BJ (cell line): ENCODE measurements at regions not wholly inside any gene's neighbourhood (a gene's known extent, or its start where the extent isn't known, plus 50 kb on each side); places are given as distances from the start of the nearest gene placed in this dataset.

Experiments
- CTCF ChIA-PET: fragments of 350-600 bp; formaldehyde crosslinking; extraction: SDS; loops from one replicate; lab custom pipeline; 2021; ENCODE audit warnings: antibody characterized with exemption, inconsistent platforms; lab: Yijun Ruan, JAX
- POLR2A ChIA-PET: fragments of 300-600 bp; sonication (Branson Sonifier 250); formaldehyde crosslinking; extraction: SDS; loops from one replicate; lab custom pipeline; 2021; ENCODE audit warnings: antibody characterized with exemption; lab: Charles Lee
- DNase-seq: peaks from one replicate; pipeline ENCODE4 v3.0.0-alpha.2; 2011; ENCODE audit warnings: low read depth
- H3K27me3 ChIP-seq: 2 replicates; pipeline ENCODE4 v1.6.0; 2011; ENCODE audit warnings: low read length; ENCODE audit not compliant: control insufficient read depth, insufficient read depth
- H3K36me3 ChIP-seq: 2 replicates; pipeline ENCODE4 v1.5.1; 2011; ENCODE audit warnings: low read length; ENCODE audit not compliant: control insufficient read depth, insufficient read depth
- H3K4me3 ChIP-seq: 2 replicates; pipeline ENCODE4 v1.5.1; 2011; ENCODE audit warnings: low read depth, mild to moderate bottlenecking, control low read depth, low read length
- TF ChIP-seq, protein P1 (sequence below): IDR thresholded peaks from 2 replicates; pipeline ENCODE4 v1.5.1; 2011; ENCODE audit warnings: low read depth, mild to moderate bottlenecking, control low read depth, inconsistent platforms, low read length, moderate library complexity; ENCODE audit not compliant: insufficient read depth

DNA sequence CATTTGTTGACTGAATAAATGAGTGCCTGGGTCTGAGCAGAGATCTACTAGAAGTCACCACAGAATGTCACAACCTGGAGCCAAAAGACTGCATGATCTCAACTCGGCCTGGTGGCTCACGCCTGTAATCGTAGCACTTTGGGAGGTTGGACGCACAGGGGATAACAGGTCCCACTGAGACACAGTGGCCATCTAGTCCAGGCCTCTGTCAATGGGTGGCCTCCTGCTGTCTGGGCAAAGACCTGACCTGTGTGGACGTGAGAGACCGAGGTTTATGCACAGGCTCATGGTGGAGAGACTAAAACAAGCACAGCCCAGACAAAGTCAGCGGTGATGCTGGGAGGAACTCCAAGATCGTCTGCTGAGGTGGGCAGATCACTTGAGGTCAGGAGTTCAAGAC is 103.0 kb upstream of the BACE2 start:
- TF ChIP-seq, protein P1, sequence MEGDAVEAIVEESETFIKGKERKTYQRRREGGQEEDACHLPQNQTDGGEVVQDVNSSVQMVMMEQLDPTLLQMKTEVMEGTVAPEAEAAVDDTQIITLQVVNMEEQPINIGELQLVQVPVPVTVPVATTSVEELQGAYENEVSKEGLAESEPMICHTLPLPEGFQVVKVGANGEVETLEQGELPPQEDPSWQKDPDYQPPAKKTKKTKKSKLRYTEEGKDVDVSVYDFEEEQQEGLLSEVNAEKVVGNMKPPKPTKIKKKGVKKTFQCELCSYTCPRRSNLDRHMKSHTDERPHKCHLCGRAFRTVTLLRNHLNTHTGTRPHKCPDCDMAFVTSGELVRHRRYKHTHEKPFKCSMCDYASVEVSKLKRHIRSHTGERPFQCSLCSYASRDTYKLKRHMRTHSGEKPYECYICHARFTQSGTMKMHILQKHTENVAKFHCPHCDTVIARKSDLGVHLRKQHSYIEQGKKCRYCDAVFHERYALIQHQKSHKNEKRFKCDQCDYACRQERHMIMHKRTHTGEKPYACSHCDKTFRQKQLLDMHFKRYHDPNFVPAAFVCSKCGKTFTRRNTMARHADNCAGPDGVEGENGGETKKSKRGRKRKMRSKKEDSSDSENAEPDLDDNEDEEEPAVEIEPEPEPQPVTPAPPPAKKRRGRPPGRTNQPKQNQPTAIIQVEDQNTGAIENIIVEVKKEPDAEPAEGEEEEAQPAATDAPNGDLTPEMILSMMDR = no peak
- no peak overlapping the region for H3K4me3 ChIP-seq
- CTCF ChIA-PET = interaction anchor here (0.9 kb wide), 1 partner anchor 921 kb away, joined by 3 read pairs; no protein-coding TSS in a partner anchor
- no peaks in the 10 kb centered on the region for H3K27me3 ChIP-seq
- H3K36me3 ChIP-seq = no peaks in the 10 kb centered on the region
- DNase-seq = no peak
- POLR2A ChIA-PET = no interaction called here

DNA sequence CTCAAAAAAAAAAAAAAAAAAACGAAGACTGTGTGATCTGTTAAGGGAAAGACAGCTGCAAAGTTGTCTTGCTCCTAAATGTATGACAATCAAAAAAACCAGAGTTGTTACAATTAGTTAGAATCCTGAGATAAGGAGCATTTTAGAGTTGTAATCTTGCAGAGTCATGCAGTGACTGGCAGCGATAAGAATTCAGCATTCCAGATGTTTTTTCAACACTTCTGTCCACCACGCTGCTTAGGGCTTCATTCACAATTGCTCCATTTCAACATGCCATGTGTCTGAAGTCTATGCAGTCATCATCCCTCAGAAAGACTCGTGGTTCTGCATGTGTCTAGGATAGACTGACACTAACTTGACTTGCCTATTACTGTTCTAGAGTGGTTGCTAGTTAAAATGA is 102.4 kb upstream of the BACE2 start:
- DNase-seq = peak; percentile 21
- H3K27me3 ChIP-seq = no peaks in the 10 kb centered on the region
- TF ChIP-seq, protein P1 = no peak
- no peaks in the 10 kb centered on the region for H3K36me3 ChIP-seq
- POLR2A ChIA-PET = no interaction called here
- no peak overlapping the region for H3K4me3 ChIP-seq
- CTCF ChIA-PET = no interaction called here

DNA sequence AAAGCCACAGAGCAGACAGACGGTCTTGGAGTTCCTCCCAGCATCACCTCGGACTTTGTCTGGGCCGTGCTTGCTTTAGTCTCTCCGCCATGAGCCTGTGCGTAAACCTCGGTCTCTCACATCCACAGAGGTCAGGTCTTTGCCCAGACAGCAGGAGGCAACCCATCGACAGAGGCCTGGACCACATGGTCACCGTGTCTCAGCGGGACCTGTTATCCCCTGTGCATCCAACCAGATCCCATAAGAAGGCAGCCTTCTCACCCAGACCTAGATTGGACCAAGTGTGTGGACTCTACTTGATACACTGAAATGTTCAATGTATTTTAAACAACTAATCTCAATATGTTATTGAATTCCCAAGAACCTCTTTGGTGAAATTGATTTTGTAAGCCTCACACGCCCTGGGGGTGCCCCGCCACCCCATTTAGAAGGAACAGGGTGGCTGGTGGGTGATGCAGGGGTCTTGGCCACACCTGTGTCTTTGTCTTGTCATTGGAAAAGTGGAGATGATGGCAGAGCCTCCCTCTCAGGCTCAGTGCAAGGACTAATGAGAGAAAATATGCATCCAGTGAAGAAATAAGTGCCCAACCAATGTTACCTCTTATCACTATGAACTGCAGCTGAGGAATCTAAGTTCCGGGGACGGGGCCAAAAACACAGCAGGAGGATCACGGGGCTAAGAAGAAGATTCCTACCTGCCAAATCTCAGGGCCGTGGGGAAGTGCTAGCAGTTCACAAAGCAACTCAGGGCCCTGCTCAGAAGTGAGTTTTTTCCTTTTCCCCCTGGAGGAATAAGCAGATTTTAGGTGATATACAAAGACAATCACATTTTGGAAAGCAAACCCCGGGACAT is 101.6 kb upstream of the BACE2 start:
- POLR2A ChIA-PET = no interaction called here
- DNase-seq = no peak
- H3K36me3 ChIP-seq = no peaks in the 10 kb centered on the region
- H3K4me3 ChIP-seq = no peak overlapping the region
- TF ChIP-seq, protein P1 = no peak
- CTCF ChIA-PET = no interaction called here
- no peaks in the 10 kb centered on the region for H3K27me3 ChIP-seq

DNA sequence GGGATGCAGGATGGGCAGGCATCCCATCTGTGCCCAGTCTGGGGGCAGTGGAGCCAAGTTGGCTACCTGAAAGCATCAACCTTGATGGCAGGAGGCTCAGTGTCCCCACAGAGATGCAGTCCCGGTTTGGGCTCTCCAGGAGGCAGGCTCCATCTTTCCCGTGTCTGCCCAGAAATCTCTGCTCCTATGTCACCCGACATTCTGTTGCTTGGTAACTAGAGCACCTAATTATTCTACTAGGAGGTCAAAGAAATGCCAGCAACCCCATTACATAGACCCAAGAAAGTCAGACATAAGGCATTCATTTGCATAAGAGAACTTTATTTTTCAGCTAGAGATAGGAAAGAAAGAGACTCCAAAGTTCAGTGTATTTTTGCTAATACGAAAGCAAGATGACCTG is 100.3 kb upstream of the BACE2 start:
- ChIA-PET CTCF (interaction anchor here (1.4 kb wide), 1 partner anchor 8 kb away, joined by 9 read pairs; no protein-coding TSS in a partner anchor), POLR2A (no interaction called here)
- DNase-seq = no peak
- TF ChIP-seq, protein P1 = no peak
- H3K36me3 ChIP-seq = no peaks in the 10 kb centered on the region
- no peak overlapping the region for H3K4me3 ChIP-seq
- H3K27me3 ChIP-seq = no peaks in the 10 kb centered on the region

DNA sequence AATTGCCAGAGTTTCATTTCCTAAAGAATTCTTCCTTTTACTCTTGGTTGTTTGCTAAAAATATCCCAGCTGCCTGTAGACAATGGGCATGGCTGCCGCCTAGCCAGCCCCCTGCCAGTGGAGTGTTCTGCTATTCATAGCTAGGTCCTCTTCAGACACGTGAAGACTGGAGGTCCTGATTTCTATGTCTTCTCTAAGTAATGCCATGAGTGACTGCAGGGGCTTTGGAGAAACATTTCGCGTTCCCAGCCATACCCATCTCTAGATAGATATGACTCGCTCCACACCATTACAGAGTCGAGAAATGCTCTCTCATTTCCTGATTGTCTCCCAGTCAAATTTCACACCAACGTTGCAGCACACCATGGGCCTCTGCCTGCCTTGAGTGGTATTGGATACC is 99.5 kb upstream of the BACE2 start:
- POLR2A ChIA-PET = no interaction called here
- no peak for DNase-seq
- Histone ChIP-seq H3K4me3 (no peak overlapping the region), H3K36me3 (no peaks in the 10 kb centered on the region), H3K27me3 (no peaks in the 10 kb centered on the region)
- CTCF ChIA-PET = interaction anchor here (0.9 to 1.4 kb wide), 5 partner anchors 9 to 603 kb away, joined by 3 to 9 read pairs (median 3); no protein-coding TSS in a partner anchor
- TF ChIP-seq, protein P1 = no peak
